Fibroblast of lung (primary cell): ENCODE measurements at regions not wholly inside any gene's neighbourhood (a gene's known extent, or its start where the extent isn't known, plus 50 kb on each side); places are given as distances from the start of the nearest gene placed in this dataset.
A peak's percentile ranks its signal among the peaks of the same experiment; 100 is the strongest.

Experiments
- DNase-seq, 2 donors: peaks; one replicate each; pipeline versions ENCODE4 v3.0.0 to v3.0.0-alpha.2; 2010; ENCODE audit warnings: low read depth in 2 of 2
- H2AFZ ChIP-seq: 2 replicates; pipeline ENCODE4 v1.5.1; 2012; ENCODE audit warnings: low read length, control low read depth, inconsistent platforms
- H3K27ac ChIP-seq: 2 replicates; pipeline ENCODE4 v1.5.1; 2011; ENCODE audit warnings: low read length, control low read depth; ENCODE audit not compliant: insufficient read depth
- H3K27me3 ChIP-seq: 2 replicates; pipeline ENCODE4 v1.5.1; 2011; ENCODE audit warnings: mild to moderate bottlenecking, low read length; ENCODE audit not compliant: control insufficient read depth, insufficient read depth
- H3K36me3 ChIP-seq: 2 replicates; pipeline ENCODE4 v1.5.1; 2011; ENCODE audit warnings: low read length; ENCODE audit not compliant: control insufficient read depth, insufficient read depth
- H3K4me1 ChIP-seq: 2 replicates; pipeline ENCODE4 v1.5.1; 2011; ENCODE audit warnings: low read length; ENCODE audit not compliant: control insufficient read depth, insufficient read depth; ENCODE audit errors: extremely low read depth
- H3K4me2 ChIP-seq: 2 replicates; pipeline ENCODE4 v1.5.1; 2011; ENCODE audit warnings: low read length, control low read depth; ENCODE audit not compliant: insufficient read depth; ENCODE audit errors: extremely low read depth
- H3K4me3 ChIP-seq, 4 experiments: fragments of 200-600 bp in 1 of 4; sonication (generic) in 1 of 4; replicated peaks in 1 of 4; 2 replicates each; pipeline ENCODE4 v1.5.1; 2011 to 2016; ENCODE audit warnings: low read length in 4 of 4, low read depth in 3 of 4, mild to moderate bottlenecking in 3 of 4, control low read depth in 2 of 4, inconsistent platforms in 1 of 4, mixed read lengths in 1 of 4; ENCODE audit not compliant: insufficient read depth in 1 of 4; ENCODE audit errors: control extremely low read depth in 1 of 4
- H3K79me2 ChIP-seq: 2 replicates; pipeline ENCODE4 v1.5.1; 2012; ENCODE audit warnings: mild to moderate bottlenecking, low read length, inconsistent platforms; ENCODE audit not compliant: control insufficient read depth, insufficient read depth
- H3K9ac ChIP-seq: 2 replicates; pipeline ENCODE4 v1.5.1; 2011; ENCODE audit warnings: mild to moderate bottlenecking, low read length, control low read depth; ENCODE audit not compliant: insufficient read depth
- H3K9me3 ChIP-seq: 2 replicates; pipeline ENCODE4 v1.5.1; 2012; ENCODE audit warnings: low read depth, low read length; ENCODE audit not compliant: control insufficient read depth, insufficient read depth
- H4K20me1 ChIP-seq: 2 replicates; pipeline ENCODE4 v1.5.1; 2011; ENCODE audit warnings: low read length; ENCODE audit not compliant: control insufficient read depth, insufficient read depth; ENCODE audit errors: extremely low read depth
- EZH2 ChIP-seq: IDR thresholded peaks from 2 replicates; pipeline ENCODE4 v1.5.1; 2012; ENCODE audit warnings: low read length, control low read depth, mild to moderate bottlenecking; ENCODE audit errors: missing control alignments
- TF ChIP-seq, protein P1 (sequence below), 2 donors: IDR thresholded peaks in 1 of 2; conservative IDR thresholded peaks in 1 of 2; 1 replicate in 1 of 2; 2 replicates in 1 of 2; pipeline ENCODE4 v1.5.1; 2011 to 2012; ENCODE audit warnings: low read length in 2 of 2, control low read depth in 1 of 2, inconsistent platforms in 1 of 2, low read depth in 1 of 2, mild to moderate bottlenecking in 1 of 2

DNA sequence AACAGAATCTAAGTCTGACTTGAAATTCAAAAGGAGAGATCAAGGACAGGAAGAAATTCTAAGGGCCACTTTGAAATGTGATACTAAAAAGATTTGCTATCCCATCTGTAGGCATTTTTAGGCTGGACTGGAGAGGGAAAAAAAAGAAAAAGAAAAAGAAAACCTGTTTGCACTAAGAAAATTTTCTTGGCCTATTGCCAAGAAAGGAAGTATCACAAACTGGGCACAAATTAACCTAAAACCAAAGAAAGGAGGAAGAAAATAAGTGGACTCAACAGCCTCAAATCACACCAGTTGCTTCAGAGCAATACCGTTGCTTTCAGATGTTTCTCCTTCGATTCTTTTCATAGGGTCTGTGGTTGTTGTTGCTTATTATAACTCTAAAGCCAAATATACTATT, 287.9 kb upstream of the VRK2 start:
- no peaks in the 10 kb centered on the region for H4K20me1 ChIP-seq
- H3K27ac ChIP-seq, result no peak overlapping the region
- no peak overlapping the region for H3K4me3 ChIP-seq
- DNase-seq, result no peak
- H3K27me3 ChIP-seq, result no peaks in the 10 kb centered on the region
- no peaks in the 10 kb centered on the region for H3K4me1 ChIP-seq
- H3K36me3 ChIP-seq, result no peaks in the 10 kb centered on the region
- TF ChIP-seq, protein P1, sequence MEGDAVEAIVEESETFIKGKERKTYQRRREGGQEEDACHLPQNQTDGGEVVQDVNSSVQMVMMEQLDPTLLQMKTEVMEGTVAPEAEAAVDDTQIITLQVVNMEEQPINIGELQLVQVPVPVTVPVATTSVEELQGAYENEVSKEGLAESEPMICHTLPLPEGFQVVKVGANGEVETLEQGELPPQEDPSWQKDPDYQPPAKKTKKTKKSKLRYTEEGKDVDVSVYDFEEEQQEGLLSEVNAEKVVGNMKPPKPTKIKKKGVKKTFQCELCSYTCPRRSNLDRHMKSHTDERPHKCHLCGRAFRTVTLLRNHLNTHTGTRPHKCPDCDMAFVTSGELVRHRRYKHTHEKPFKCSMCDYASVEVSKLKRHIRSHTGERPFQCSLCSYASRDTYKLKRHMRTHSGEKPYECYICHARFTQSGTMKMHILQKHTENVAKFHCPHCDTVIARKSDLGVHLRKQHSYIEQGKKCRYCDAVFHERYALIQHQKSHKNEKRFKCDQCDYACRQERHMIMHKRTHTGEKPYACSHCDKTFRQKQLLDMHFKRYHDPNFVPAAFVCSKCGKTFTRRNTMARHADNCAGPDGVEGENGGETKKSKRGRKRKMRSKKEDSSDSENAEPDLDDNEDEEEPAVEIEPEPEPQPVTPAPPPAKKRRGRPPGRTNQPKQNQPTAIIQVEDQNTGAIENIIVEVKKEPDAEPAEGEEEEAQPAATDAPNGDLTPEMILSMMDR (conservative IDR thresholded peaks at IDR 0.05 in 1 of 2, IDR thresholded peaks at IDR 0.05 in 1 of 2; ENCODE audit: low read depth in 1 of 2, low read length in 2 of 2), result no peak
- no peak for TF ChIP-seq EZH2
- no peak overlapping the region for H2AFZ ChIP-seq
- no peak overlapping the region for H3K4me2 ChIP-seq
- no peak overlapping the region for H3K9ac ChIP-seq
- no peaks in the 10 kb centered on the region for H3K9me3 ChIP-seq
- no peaks in the 10 kb centered on the region for H3K79me2 ChIP-seq

DNA sequence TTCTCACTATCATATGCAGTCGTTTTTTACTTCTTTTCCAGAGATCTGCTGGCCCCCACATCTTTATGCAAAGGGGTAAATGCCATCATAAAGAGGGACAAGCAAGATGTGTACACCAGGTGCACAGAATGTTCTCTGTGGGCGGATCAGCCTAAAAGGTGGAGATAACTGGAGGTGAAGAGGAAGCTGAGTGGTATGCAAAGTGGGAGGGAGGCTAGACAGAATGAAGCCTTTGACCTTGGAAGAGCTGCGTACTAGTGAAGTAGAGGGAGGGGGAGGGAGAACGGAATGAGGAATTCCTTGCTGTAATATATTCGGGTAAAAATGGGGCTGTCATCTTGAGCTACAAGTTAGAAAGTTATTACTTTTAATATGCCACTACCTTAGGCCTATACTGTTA, 287.5 kb upstream of the VRK2 start:
- Histone ChIP-seq H3K4me3 (no peak overlapping the region), H3K4me1 (no peaks in the 10 kb centered on the region), H2AFZ (no peak overlapping the region), H4K20me1 (no peaks in the 10 kb centered on the region), H3K4me2 (no peak overlapping the region), H3K27me3 (no peaks in the 10 kb centered on the region), H3K9me3 (no peaks in the 10 kb centered on the region), H3K79me2 (no peaks in the 10 kb centered on the region), H3K27ac (no peak overlapping the region), H3K36me3 (no peaks in the 10 kb centered on the region), H3K9ac (no peak overlapping the region)
- no peak for DNase-seq
- TF ChIP-seq, protein P1 (conservative IDR thresholded peaks at IDR 0.05 in 1 of 2, IDR thresholded peaks at IDR 0.05 in 1 of 2; ENCODE audit: low read depth in 1 of 2, low read length in 2 of 2), result no peak
- TF ChIP-seq EZH2, result no peak

DNA sequence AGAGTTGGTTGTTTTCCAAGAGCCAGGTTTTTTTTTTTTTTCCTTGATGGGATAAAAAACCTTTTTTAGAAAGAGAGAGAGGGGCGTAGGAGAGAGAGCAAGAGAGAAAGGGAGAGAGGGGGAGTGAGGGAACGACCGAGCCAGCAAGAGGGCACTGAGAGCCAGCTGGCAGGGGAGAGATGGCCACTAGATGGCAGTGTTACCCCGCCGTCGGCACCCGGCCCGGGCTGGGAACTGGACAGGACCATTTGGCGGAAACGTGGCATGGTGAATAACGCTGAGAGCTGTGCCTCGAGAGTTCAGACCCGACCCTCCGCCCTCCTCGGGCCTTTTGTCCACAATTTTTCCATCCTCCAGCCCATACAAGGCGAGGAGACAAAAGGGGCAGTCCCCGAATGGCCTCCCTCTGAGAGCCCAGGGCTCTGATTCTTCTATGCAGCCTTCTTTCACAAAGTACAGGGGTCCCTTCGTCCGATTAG, 286.7 kb upstream of the VRK2 start:
- TF ChIP-seq, protein P1 (conservative IDR thresholded peaks at IDR 0.05 in 1 of 2, IDR thresholded peaks at IDR 0.05 in 1 of 2; ENCODE audit: low read depth in 1 of 2, low read length in 2 of 2), result peak; percentile 95 to 99
- TF ChIP-seq EZH2, result no peak
- Histone ChIP-seq H3K4me2 (peak overlapping the region; percentile 84), H3K79me2 (no peaks in the 10 kb centered on the region), H3K27ac (no peak overlapping the region), H3K9me3 (no peaks in the 10 kb centered on the region), H3K9ac (no peak overlapping the region), H2AFZ (peak overlapping the region; percentile 76), H3K36me3 (no peaks in the 10 kb centered on the region), H3K4me1 (no peaks in the 10 kb centered on the region), H4K20me1 (no peaks in the 10 kb centered on the region), H3K27me3 (no peaks in the 10 kb centered on the region), H3K4me3 (peak overlapping the region; percentile 16 to 46 (median 31))
- peak; percentile 73 for DNase-seq
